GM18519 (cell line): ENCODE measurements at regions not wholly inside any gene's neighbourhood (a gene's known extent, or its start where the extent isn't known, plus 50 kb on each side); places are given as distances from the start of the nearest gene placed in this dataset.
A peak's percentile ranks its signal among the peaks of the same experiment; 100 is the strongest.
"Not testable (repeated sequence)": the region's sequence is repeated elsewhere in the genome, so short reads cannot be mapped to it uniquely, and the experiment has no call there.

Source experiments
- ATAC-seq: cut with Tn5 transposase; IDR thresholded peaks from one replicate; pipeline ENCODE4 v1.9.1; 2021; ENCODE audit warnings: mild to moderate bottlenecking, moderate library complexity; ENCODE audit not compliant: unreplicated experiment, low FRiP score

DNA sequence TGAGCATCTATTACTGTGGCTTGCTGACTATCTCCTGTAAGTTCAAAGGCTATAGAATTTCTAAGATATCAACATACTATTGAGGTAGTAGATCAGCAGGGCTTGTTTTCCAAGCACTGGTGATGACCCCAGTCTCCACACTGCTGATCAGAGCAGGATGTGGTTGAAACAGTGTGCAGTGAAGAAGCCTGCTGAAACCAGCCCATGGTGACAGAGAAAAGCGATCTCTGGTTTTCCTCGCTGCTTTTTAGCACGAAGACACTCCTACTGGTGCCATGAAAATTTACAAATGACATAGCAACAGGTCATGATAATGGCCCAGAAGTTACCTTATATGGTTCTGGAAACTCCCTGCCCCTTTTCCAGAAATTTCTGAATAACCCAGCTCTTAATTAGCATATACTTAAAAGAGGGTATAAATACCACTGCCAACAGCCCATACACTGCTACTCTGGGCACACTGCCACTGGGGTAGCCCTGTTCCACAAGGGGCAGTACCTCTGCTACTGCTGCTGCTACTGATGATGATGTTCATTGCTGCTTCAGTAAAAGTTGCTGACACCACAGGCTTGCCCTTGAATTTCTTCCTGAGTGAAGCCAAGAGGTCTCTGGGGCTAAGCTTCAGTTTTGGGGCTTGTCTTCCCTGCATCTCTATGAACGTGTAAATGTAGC lies 1689.5 kb upstream of the PCDH10 start:
- no peak for ATAC-seq

DNA sequence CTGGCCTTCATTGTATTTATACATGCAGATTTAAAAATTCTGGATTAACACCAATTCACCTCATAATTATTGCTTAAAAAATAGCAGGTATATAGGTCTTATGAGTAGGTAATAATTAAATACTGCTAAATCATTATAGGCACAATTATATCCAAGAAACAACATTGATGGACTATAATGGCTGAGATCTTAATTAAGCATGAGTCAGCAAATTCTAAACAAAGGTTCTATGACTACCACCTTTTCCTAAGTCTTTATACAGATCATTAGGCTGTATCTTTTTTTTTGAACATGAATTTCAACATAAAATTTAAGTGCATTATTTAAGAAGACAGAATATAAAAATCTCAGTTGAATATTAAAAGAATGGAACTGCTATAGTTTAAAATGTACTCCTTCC lies 1678.7 kb upstream of the PCDH10 start:
- no peak for ATAC-seq

- ATAC-seq: no peak
Measured at GRCh38 chr4:131488772-131489171, 1660.3 kb upstream of the PCDH10 start.

GRCh38 chr4:131496211-131496610 lies 1652.9 kb upstream of the PCDH10 start:
- ATAC-seq: not testable (repeated sequence)

- ATAC-seq: no peak
Measured at GRCh38 chr4:131499141-131499873, 1649.8 kb upstream of the PCDH10 start.

DNA sequence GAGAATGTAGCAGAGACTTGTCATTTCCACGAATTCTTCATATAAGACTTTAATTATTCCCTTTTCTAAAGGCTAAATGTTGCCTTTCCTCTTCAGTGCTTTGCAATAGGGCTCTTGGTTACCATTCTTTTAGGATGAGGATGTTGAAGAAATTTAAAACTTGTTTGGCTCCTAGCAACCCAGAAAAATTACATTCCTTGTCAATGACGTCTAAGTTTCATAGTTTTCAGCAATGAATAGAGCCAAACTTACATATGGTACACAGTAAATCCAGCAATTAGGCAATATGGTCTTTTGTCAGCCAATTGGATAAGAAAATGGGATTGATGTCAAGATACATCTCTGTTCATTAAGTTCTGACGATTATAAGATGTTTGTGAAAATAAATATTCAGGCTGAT lies 1639.6 kb upstream of the PCDH10 start:
- ATAC-seq: no peak

GRCh38 chr4:131526686-131527085 lies 1622.4 kb upstream of the PCDH10 start:
- no peak for ATAC-seq

DNA sequence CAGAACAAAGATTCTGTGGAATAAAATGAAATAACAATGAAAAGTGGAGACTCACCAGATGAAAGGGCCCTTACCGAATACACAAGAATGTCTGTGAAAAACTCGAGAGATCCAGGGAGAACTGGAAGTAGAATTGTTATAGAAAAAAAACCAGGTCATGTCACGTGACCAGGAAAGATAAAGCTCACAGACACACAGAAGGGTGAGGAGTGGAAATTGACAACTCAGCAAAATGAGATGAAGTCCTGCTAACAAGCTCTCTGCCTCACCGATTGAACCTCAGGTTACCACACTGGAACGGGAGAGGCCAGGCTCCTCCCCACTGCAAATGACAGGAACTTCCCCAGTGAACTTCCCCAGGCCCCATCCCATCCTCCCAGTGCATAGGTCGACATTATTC lies 1618.0 kb upstream of the PCDH10 start:
- no peak for ATAC-seq

DNA sequence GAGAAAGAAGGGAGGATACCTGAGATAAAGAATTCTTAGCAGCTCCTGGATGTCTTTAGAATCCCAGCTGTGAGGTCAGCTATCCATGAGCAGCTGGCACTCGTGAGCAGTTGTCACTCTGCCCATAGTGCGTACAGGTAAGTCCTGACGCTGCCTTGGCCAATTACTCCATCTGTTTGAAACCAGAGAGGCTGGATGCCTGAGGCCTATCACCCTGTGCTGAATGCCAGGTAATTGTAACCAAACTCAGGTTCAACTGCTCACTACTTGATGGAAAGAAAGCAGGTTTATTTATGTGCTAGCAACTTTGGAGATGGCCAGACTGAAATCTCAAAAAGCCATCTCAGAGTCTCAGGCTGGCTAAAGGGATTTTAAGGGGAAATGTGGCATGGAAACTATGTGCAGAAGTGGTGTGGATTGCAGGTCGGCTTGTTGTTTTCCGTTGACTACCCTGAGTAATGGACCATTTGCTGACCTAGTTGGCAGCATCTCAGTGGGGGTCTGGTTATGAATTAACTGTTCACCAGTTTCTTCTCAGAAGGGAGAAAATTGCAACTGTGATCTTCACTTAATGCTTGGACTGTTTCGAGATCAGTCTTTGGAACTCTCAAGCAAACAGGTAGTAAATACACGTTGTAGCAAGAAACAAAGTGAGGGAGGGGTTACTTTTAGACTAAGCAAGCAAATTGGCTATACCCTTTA lies 1614.0 kb upstream of the PCDH10 start:
- ATAC-seq: no peak

- no peak for ATAC-seq
Measured at GRCh38 chr4:131540256-131540655, 1608.8 kb upstream of the PCDH10 start.

GRCh38 chr4:131547506-131547981 lies 1601.5 kb upstream of the PCDH10 start:
- peak; percentile 44 for ATAC-seq

- ATAC-seq: no peak
Measured at GRCh38 chr4:131551306-131551705, 1597.8 kb upstream of the PCDH10 start.

DNA sequence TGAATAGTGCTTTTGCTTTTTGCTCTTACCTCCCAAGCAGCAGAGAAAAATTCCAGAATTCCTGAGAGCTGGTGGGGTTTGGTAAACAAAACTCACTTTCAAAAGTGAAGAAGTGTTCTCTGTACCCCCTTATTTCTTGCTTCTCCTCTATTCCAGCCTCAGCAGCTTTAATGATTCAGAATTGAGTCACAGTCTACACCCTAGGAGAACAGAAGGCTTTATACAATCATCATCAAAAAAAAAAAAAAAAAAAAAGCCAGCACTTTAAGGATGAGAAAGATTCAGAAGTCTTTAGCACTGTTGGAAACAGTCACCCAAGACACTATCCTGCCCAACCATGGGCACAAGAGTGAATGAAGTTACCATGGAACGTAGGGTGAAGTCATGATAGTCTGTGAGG lies 1583.1 kb upstream of the PCDH10 start:
- no peak for ATAC-seq

DNA sequence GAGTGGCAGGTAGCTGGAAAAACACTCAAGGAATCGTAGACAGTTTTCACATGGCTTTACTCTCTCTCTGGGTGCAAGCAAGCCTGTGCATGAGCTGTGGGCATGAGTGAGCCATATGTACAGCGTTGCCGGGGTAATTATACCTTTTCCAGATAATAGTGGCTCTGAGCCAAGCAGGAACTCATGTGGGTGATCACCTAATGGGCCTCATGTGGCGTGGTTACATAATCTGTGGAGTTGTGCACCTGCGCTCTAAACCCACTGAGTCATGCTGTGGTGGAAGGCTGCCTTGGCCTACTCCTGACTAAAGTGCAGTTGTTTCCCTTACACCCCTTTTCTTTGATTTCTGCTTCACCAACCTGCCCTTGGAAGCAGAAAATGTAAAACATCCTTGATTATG lies 1564.5 kb upstream of the PCDH10 start:
- no peak for ATAC-seq

DNA sequence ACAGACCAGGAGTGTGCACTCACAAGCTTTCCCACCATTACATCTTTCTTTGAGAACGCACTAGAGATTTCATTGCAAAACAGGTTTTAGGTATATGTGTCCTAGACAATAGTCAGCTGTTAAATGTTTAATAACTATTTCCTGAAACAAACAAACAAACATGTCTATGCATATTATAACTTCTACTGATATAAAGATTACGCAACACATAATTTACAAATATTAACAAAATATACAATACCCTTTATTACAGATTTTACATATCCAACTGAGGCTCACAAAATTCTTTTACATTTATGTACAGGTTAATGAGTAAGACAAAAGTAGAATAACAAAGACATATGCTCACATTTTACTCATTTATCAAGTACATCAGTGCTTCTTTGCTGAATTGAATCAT lies 1554.0 kb upstream of the PCDH10 start:
- no peak for ATAC-seq

DNA sequence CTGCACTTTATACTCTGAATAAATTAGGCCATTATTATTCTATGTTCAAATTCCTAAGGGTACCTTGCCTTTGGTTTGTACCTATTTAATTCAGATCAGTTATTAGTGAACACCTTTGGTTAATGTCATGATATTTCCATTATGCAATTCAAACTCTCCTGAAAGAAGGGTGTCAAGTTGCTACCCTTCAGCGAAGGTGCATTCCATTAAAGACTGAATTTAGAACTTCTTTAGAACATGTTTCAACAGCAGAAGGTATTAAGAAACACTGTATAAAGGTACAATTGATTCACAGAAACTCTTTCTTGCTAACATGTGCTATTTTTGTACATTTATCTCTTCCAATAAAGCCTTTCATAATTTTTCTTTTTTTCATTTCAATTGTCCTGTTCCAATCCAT lies 1545.4 kb upstream of the PCDH10 start:
- no peak for ATAC-seq

DNA sequence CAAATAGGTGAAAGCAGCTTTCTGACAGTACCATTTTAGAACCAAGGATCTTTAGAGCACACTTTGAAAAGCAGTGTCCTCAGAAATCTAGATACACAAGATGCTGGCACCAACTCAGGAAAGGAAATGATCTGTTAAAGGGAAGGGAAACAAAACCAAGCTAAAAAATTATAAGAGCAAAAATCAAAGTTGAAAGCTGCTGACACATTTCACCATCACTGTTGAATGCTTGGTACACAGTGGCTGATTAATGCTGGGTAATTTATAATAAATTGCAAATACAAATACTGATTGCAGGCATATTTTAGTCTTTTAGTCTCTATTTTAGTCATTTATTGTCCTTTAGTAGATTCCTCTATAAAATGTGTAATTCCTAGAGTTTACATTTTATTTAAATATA lies 1540.1 kb upstream of the PCDH10 start:
- no peak for ATAC-seq

DNA sequence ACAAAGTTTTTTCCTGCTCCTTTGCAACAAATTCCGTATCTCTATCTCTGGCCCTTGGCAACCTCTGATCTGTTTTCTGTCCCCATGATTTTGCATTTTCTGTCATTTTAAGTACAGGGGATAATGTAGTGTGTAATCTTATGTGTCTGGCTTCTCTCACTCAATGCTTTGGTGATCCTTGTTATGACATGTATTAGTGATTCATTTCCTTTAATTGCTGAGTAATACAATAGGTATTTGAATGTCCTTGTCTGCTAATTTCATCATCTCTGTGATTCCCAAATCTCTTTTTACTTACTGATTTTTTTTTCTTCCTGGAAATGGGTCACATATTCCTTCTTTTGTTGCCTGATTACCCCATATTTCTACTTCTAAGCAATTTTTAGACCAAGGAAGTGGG lies 1538.6 kb upstream of the PCDH10 start:
- ATAC-seq: not testable (repeated sequence)

GRCh38 chr4:131613086-131613823 lies 1535.8 kb upstream of the PCDH10 start:
- ATAC-seq: no peak

GRCh38 chr4:131613824-131614216 lies 1535.3 kb upstream of the PCDH10 start:
- ATAC-seq: no peak

GRCh38 chr4:131632877-131633276 lies 1516.2 kb upstream of the PCDH10 start:
- ATAC-seq: no peak
